ENCODE measurements at regions not wholly inside any gene's neighbourhood (a gene's known extent, or its start where the extent isn't known, plus 50 kb on each side); places are given as distances from the start of the nearest gene placed in this dataset.

DNA sequence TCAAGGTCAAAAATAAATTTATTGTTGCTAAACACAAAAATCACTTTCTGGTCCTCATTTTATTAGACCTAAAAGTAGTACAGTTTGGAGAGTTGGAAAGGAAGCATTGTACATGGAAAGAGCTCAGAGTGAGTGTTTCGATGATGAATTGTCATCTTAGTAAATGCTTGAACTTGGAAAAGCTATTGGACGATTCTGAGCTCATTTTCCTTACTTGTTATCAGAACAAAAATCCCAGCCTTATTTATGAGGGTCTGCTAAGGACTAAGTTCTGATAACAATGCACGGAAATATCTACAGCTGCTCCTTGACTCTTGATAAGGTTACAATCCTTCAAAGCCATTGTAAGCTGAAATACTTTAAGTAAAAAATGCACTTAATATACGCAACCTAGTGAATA, 710.0 kb upstream of the PTBP2 start:
- H3K27me3 ChIP-seq, result no peaks in the 10 kb centered on the region
- DNase-seq, result no peak
- H3K9me3 ChIP-seq, result no peaks in the 10 kb centered on the region
- no peaks in the 10 kb centered on the region for H3K36me3 ChIP-seq
- H3K4me1 ChIP-seq, result peaks cover 3% of the 10 kb centered on the region; the same call in 1 of the 2 replicates
- TF ChIP-seq, protein P1, sequence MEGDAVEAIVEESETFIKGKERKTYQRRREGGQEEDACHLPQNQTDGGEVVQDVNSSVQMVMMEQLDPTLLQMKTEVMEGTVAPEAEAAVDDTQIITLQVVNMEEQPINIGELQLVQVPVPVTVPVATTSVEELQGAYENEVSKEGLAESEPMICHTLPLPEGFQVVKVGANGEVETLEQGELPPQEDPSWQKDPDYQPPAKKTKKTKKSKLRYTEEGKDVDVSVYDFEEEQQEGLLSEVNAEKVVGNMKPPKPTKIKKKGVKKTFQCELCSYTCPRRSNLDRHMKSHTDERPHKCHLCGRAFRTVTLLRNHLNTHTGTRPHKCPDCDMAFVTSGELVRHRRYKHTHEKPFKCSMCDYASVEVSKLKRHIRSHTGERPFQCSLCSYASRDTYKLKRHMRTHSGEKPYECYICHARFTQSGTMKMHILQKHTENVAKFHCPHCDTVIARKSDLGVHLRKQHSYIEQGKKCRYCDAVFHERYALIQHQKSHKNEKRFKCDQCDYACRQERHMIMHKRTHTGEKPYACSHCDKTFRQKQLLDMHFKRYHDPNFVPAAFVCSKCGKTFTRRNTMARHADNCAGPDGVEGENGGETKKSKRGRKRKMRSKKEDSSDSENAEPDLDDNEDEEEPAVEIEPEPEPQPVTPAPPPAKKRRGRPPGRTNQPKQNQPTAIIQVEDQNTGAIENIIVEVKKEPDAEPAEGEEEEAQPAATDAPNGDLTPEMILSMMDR (IDR thresholded peaks at IDR 0.05; ENCODE audit: low read depth, low read length), result no peak
- H3K4me3 ChIP-seq (ENCODE audit: low read depth, low read length), result no peak overlapping the region

DNA sequence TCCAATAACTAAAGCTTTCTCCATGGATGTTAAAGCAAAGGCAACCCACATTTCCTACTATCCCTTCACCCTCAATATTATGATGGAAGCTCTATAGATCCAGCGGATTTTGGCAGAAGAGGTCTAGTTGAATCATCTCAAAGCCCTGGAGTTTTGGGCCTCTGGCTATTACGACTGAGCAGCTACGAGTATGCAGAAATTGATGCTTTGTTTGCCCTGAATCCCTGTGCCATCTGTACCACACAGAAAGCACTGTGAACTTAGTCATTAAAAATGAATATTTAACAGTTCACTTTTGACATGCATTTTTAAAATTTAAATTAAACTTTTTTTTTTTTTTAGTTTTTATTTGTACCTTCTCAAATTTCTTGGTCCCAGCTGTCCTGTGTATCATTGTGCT, 705.4 kb upstream of the PTBP2 start:
- Histone ChIP-seq H3K4me3 (ENCODE audit: low read depth, low read length) (no peak overlapping the region), H3K27me3 (no peaks in the 10 kb centered on the region), H3K9me3 (no peaks in the 10 kb centered on the region), H3K4me1 (no peaks in the 10 kb centered on the region), H3K36me3 (no peaks in the 10 kb centered on the region)
- no peak for DNase-seq
- TF ChIP-seq, protein P1 (IDR thresholded peaks at IDR 0.05; ENCODE audit: low read depth, low read length), result no peak

DNA sequence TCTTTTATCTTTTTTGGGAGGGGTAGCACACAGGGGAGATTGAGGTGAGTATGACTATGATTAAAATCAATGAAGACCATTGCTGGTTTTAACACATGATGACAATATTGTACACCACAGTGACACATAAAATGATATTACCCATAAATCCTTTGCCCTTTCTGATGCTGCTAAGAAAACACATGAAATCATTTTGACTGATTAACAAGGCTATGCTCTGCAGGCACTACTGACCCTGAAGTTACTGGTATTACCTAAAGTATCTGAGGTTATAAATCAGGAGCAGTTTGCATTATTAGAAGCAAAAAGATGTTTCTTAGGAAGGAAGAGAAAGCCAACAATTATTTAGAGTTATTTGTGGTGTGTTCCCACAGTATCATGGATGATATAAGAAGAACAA, 701.2 kb upstream of the PTBP2 start:
- no peak for DNase-seq
- H3K36me3 ChIP-seq, result no peaks in the 10 kb centered on the region
- H3K4me1 ChIP-seq, result no peaks in the 10 kb centered on the region
- H3K4me3 ChIP-seq (ENCODE audit: low read depth, low read length), result no peak overlapping the region
- TF ChIP-seq, protein P1 (IDR thresholded peaks at IDR 0.05; ENCODE audit: low read depth, low read length), result no peak
- no peaks in the 10 kb centered on the region for H3K9me3 ChIP-seq
- no peaks in the 10 kb centered on the region for H3K27me3 ChIP-seq

DNA sequence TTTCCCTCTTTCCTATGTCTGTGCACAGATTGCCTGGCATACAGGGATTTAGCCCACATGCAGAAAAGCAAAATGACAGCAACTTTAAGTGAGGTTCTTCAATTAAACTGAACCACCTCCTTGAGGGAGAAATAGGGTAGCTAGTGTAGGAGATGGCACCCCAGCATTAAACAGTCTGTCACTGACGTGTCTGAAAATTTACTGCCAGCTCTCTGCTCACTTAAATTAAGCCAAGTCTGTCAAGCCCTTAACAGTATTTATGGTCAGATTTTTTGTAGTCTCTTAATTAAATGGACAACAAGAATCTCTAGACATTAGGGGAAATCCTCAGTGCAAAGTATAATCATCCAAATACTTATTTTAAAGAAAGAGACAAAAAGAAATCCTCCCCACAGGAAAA, 696.5 kb upstream of the PTBP2 start:
- Histone ChIP-seq H3K4me3 (ENCODE audit: low read depth, low read length) (no peak overlapping the region), H3K27me3 (no peaks in the 10 kb centered on the region), H3K36me3 (no peaks in the 10 kb centered on the region), H3K9me3 (no peaks in the 10 kb centered on the region), H3K4me1 (no peaks in the 10 kb centered on the region)
- TF ChIP-seq, protein P1 (IDR thresholded peaks at IDR 0.05; ENCODE audit: low read depth, low read length), result no peak
- DNase-seq, result no peak

DNA sequence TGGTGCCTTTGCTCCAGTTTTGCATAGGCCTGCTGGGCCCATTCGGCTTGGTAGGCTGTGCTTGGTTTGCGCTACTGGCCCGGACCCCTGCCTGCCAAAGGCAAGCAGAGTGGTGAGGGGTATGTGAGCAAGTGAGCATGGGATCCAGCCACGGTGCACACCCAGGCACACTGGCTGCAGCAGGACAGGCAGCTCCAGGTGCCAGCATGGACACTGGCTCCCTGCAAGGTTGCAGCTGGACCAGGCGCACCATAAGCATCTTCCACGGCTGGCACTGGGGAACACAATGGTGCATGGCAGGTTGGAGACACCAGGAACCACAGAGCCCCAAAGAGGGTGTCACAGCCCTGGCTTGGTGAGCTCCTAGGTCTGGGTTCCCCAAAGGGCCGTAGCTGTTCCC, 693.5 kb upstream of the PTBP2 start:
- no peaks in the 10 kb centered on the region for H3K36me3 ChIP-seq
- no peak overlapping the region for H3K4me3 ChIP-seq (ENCODE audit: low read depth, low read length)
- no peaks in the 10 kb centered on the region for H3K9me3 ChIP-seq
- TF ChIP-seq, protein P1 (IDR thresholded peaks at IDR 0.05; ENCODE audit: low read depth, low read length), result no peak
- no peaks in the 10 kb centered on the region for H3K27me3 ChIP-seq
- DNase-seq, result no peak
- H3K4me1 ChIP-seq, result no peaks in the 10 kb centered on the region

DNA sequence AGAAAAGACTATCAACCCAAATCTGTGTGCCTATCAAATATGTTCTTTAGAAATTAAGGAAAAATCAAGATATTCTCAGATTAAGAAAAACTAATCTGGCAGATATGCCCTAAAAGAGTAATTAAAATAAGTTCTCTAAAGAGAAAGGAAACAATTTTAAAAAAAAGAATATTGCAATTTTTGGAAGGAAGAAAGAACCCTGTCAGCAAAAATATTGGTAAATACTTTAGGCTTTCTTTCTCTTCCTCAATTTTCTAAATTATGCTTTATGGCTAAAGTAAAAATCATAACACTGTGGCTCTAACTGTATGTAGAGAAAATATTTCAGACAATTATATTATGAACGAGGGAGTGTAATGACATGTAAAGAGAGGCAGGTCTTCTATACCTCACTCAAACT, 691.3 kb upstream of the PTBP2 start:
- H3K27me3 ChIP-seq, result no peaks in the 10 kb centered on the region
- no peaks in the 10 kb centered on the region for H3K4me1 ChIP-seq
- H3K36me3 ChIP-seq, result no peaks in the 10 kb centered on the region
- H3K9me3 ChIP-seq, result no peaks in the 10 kb centered on the region
- TF ChIP-seq, protein P1 (IDR thresholded peaks at IDR 0.05; ENCODE audit: low read depth, low read length), result no peak
- no peak overlapping the region for H3K4me3 ChIP-seq (ENCODE audit: low read depth, low read length)
- DNase-seq, result no peak
